ENCODE measurements at regions not wholly inside any gene's neighbourhood (a gene's known extent, or its start where the extent isn't known, plus 50 kb on each side); places are given as distances from the start of the nearest gene placed in this dataset.

DNA sequence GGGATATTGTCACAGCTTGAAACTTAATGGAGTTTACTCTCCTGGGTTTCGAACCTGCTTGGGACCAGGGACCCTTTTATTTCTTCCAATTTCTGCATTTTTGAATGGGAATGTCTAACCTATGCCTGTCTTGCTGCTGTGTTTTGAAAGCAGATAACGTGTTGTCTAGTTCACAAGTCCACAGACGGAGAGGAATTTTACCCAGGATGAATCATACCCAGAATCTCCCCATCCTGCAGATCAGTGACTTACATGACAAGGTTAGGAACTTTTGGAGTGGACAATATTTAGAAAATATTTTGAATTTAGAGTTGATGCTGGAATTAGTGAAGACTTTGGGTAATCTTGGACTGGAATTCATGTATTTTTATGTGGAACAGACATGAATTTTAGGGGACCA, 68.6 kb upstream of the RFXAP start (continued):
- TF ChIP-seq NRF1 (IDR thresholded peaks at IDR 0.05; ENCODE audit: low read depth, low read length), result no peak
- TF ChIP-seq, protein P1, sequence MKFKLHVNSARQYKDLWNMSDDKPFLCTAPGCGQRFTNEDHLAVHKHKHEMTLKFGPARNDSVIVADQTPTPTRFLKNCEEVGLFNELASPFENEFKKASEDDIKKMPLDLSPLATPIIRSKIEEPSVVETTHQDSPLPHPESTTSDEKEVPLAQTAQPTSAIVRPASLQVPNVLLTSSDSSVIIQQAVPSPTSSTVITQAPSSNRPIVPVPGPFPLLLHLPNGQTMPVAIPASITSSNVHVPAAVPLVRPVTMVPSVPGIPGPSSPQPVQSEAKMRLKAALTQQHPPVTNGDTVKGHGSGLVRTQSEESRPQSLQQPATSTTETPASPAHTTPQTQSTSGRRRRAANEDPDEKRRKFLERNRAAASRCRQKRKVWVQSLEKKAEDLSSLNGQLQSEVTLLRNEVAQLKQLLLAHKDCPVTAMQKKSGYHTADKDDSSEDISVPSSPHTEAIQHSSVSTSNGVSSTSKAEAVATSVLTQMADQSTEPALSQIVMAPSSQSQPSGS (IDR thresholded peaks at IDR 0.05; ENCODE audit: low read length), result no peak
- no peak for TF ChIP-seq CTBP2 (IDR thresholded peaks at IDR 0.05; ENCODE audit: borderline replicate concordance, insufficient read depth, insufficient read length, low read length)

All from H1 (cell line).